Islet of Langerhans (tissue), 1 donor: ENCODE measurements at regions not wholly inside any gene's neighbourhood (a gene's known extent, or its start where the extent isn't known, plus 50 kb on each side); places are given as distances from the start of the nearest gene placed in this dataset.

Experiments used
- FAIRE-seq: peaks from one replicate; lab custom pipeline; 2011; peaks lifted over from hg19 to GRCh38; lab: Jason Lieb, UNC

DNA sequence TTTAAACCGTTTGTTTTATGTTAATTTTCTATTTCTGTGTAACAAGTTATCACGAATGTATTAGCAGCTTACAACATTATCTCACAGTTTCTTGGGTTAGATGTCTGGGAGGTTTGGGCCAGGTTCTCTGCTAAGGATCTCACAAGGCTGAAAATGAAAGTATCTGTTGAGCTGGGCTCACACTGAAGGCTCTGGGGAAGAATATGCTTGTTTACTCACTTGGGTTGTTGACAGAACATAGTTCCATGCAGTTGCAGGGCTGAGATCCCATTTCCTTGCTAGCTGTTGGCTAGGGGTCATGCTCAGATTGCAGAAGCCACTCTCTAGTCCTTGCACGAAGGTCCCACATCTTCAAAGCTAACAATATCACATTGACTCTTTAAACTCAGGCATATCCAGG lies 266.6 kb upstream of the GNAI1 start:
- FAIRE-seq: no peak

DNA sequence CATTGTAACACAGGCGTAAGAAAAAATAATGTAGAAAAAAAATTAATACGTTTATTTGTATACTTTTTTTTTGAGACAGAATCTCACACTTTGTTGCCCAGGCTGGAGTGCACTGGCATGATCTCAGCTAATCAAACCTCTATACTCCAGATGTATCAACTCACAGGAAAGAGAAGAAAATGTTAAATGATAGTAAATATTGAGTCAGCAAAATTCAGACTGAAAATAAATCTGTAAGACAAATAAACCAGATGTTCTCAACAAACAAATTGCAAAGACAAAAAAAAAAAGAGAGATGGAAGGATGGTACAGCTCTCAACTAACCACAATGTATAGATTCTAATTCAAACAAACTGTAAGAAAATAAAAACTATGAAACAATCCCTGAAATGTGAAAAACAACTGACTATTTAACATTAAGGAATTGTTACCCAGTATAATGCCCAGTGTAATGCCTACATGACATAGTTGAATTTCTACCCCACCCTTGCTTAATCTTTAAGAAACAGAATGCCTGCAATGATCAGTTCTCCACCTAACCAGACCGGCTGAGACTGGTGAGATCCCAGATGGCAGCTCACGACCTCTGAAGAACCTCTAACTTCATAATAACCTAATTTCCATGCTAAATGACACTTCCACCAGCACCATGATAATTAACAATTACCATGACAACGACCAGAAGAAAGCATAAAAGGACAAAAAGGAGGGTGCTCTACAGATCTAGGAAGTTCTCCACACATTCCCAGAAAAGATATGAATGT lies 272.0 kb upstream of the GNAI1 start:
- peak; percentile 36 for FAIRE-seq

DNA sequence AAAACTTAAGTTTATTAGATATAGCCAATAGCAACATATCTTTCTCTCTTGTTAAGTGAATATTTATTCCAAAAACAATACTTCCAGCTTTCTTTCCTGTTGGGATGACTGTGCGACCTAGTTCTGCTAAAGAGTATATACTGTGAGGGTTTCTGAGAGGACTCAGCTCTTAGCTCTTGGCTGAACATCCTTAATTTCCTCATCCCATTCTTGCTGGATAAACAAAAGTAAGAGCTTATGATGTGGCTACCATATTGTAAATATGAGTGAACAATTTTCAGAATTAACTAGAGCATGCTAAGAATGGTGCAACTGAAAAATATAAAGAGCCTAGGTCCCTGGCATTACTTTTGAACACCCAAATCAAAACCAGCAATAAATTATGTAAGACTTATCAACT lies 279.5 kb upstream of the GNAI1 start:
- FAIRE-seq: no peak

DNA sequence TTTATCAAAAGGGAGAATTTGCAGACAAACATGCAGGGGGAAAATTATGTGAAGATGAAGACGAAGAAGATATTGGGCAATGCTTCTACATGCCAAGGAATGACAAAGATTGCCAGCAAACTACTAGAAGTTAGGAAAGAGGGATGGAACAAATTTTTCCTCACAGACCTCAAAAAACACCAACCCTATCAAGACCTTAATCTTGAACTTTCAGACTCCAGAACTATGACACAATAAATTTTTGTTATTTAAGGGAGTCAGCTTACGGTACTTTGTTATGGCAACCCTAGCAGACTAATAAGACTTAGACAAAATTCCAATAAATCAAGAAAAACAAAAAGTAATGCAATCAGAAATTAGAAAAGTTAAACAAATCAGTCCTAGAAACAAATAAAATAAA lies 280.0 kb upstream of the GNAI1 start:
- FAIRE-seq: no peak

DNA sequence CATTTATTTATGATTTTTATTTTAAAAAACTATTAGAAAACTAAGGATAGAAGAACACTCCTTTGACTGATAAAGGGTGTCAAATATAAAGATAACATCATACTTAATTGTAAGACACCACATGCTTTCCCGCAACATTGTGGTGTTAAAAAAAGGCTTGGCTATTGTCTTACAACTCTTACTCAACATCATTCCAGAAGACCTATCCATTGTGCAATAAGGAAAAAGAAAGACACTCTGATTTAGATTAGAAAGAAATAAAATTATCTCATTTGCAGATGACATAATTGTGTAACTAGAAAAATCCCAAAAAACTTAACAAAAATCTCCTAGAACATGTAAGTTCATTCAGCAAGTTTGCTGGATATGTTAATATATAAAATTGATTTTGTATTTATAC lies 296.7 kb upstream of the GNAI1 start:
- FAIRE-seq: no peak

DNA sequence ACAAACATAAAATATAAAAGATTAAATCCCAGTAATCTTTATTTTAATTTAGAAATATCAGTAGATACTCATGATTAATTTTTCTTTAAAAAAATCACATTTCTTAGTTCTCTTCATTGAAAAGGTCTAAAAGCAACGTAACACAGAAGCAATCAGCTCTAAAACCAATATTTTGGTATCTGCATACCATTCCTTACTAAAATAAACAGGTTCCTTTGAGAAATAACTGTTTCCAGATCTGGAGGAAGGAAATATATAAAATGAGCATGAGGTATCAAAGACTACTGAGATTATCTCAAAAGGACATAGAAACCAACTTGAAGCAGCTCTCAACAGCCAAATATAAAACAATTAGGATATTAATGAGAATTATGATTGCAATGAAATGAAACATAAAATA lies 301.0 kb upstream of the GNAI1 start:
- FAIRE-seq: no peak

DNA sequence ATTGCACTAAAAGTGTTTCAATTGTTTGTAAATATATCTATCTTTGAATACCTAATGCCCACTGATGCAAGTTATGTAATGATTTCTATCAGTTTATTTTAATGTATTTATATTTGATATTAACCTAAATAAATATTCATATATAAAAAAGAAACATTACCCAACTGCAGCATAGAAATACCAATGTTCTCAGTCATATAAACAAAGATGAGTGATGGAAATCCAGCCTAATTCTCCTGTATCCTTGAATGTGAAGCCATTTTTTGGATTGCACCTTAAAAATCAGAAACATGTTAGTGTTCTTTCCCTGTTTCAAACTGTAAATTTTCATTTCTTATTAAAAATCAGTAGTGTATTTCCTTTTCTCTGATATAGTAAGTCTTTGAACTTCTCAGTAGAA lies 305.8 kb upstream of the GNAI1 start:
- FAIRE-seq: no peak

DNA sequence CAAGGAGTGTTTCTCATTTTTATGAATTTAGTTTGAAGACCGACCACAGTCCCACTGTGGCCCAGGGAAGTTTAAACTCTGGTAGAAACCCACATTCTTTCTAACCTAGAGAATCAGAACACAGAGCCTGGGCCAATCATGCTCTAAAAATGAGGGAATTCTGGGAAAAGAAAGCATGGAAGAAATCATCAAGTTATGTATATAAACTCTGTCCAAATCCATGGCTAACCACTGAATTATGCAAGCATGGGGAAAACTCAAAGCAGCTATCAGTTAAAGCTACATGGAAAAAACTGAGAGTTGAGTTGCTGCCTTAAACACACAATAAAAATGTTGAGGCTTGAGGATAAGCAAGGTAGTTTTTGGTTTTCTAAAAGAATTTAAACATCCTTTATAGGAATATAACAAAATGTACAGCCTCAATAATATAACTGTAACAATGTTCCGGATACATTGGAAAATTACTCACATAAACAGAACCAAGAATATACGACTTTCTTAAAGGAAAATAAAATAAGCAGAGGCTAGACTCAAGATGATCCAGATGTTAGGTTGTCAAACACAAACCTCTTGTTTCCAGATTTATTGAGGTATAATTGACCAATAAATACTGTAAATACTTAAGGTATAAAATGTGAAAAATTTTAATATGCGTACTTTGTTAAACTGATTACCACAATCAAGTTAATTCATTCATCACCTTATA lies 311.2 kb upstream of the GNAI1 start:
- FAIRE-seq: no peak

DNA sequence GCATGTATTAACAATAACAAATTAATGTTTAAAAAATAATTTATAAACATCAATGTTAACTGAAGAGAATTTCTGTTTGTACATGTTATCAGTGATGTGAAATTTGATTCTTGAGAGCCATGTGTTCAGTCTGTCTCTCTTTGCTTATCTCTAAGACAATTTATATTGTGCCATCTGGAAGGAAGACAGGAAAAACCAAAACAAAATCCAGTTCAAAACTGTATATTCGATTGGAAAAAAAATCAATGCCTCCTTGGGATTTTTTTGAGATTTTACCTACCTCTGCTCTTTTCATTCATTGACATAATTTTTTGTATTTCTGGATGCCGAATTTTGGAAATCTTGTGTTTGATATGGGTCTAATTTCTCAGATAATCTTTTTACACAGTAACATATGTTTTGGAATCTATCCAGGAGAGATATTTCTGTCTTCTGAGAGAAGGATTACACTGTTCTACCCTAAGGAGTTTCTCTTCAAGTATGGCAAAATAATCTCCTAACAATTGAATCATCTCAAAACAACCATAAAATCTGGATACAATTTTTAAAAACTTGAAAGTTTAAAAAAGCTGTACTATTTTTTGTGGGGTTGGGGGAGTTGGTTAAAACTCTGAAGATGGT lies 311.9 kb upstream of the GNAI1 start:
- no peak for FAIRE-seq

DNA sequence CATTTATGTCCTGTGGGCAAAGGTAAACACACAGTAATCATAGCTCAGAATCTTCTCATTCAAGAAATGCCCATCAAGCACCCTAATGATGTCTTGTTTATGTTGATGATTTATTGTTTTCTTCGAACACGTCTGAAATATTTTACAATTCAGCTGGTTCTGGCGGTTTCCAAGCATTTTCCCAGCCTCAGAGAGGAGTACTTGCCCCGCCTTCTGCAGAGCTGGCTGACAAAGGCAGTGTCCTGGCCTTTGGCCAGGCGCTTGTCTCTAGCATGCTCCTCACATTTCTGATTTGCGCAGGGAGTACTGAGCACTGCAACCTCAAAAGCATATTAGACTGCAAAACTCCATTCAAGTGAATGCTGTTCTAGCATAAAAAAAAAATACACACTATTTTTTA lies 314.2 kb upstream of the GNAI1 start:
- no peak for FAIRE-seq

DNA sequence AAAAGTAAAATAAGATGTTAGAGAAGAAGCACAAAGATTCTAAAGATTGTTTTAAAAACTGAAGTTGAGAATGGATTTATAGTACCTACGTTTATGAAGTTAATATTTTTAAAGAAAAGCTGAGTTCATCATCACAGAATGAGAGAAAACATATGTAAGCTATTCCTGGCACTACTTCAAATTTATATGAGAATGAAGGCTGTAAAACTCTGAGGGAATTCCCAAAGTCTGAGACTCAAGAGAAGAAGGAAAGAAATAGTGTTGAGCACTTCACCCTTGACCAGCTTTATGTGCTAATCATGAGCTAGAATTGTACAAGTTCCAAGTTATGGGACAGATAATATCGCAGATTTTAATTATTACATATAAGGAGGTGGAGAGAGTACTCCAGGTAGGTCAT lies 323.7 kb upstream of the GNAI1 start:
- FAIRE-seq: no peak

DNA sequence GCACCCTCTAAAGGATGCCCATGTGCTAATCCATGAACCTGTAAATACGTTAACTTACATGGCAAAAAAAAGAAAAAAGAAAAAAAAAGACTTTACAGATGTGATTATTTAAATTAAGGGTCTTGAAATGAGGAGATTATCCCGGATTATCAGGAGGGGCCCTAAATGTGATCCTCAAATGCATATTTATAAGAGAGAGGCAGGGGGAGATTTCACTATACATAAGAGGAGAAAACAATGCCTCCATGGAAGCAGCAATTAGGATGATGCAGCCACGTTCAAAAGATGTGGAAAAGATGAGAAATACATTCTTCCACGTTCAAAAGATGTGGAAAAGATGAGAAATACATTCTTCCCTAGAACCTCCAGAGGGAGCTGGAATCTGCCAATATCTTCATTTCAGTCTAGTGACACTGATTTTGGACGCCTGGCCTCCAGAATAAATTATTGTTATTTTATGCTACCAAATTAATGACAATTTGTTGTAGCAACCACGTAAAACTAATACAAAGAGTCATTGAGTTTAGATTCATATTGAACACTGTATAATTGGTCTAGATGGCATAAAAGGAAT lies 328.4 kb upstream of the GNAI1 start:
- FAIRE-seq: peak; percentile 96

DNA sequence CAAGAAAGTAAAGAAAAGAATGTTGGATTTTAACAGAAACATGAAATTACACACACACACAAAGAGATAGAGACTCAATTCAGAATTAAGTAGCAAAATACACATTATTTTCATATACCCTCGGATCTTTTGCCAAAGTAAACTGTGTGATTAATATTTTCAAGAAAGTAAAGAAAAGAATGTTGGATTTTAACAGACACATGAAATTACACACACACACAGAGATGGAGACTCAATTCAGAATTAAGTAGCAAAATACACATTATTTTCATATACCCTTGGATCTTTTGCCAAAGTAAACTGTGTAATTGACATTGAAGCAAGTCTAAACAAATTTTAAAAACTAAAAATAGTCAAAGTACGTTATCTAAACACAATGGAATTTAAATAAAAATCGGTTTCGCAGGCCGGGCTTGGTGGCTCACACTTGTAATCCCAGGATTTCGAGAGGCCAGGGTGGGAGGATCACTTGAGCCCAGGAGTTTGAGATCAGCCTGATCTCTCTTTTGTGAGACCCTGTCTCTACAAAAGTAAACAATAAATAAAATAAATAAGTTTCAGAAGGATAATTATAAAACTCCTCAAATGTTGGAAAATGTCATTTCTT lies 337.3 kb upstream of the MAGI2 start:
- FAIRE-seq: peak; percentile 24

DNA sequence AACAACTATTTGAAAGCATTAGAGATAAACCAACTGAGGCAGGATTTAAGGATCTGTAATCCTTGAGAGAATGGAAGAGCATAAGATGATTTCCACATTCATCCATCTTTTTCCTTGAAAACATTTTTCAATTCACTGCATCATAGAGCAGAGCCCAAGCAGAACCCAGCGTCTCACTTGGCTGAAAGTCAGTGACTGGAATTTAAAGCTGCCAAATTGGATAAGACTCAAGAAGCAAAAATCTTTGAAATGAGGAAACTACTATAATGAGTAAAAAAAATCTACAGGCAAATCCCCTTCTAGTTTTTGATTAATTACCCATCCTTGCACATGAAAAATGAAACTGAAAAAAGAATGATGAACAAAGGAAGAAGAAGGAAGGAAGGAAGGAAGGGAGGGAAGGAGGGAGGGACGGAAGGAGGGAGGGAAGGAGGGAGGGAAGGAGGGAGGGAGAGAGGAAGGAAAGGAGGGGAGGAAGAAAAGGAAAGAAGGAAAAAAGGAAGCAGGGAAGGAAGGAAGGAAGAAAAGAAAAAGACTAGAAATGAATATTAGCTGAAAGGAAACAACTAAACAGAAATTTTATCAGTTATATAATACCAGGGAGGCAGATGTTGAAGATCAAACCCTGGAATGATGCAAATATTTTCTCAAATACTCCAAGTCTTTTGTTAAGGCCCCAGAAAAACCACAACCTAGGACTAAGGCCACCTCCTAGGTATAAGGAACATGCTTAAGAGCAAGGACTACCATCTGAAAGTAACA lies 336.3 kb upstream of the MAGI2 start:
- no peak for FAIRE-seq

DNA sequence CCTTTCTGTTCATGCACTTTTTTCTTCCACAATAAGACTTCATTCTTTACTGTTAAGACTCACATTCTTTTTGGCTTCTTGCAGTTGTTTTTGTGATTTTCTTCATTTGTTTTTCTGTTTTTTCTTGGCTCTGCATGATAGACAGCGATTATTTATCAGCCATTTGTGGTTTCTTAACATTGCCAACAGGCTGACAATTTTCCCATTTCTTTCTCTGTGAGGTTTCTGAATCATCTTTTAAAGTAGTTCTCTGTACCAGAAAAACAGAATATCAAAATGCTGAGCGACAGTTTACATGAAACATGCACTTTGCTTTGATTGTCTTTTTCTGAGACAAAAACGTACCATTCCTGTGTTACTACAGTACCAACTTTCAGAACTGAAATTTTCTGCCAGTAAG lies 334.2 kb upstream of the MAGI2 start:
- FAIRE-seq: peak; percentile 56

DNA sequence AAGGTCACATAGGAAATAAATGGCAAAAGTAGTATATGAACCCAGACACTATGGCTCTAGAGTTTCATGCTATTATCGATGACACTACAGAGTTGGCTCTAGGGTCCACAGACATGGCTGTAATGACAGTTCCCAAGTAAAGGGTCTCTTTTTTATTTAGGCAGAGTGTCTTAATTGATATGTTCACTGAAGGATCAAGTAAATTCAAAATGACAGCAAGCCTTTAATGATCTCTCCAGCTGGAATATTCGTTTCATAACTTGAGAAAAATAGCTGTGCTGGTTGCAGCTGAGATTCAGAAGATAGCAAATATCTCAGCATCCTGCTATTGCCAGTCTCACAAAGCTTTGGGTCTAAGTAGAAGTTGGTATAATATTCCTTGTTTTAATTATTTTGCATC lies 333.6 kb upstream of the MAGI2 start:
- no peak for FAIRE-seq

DNA sequence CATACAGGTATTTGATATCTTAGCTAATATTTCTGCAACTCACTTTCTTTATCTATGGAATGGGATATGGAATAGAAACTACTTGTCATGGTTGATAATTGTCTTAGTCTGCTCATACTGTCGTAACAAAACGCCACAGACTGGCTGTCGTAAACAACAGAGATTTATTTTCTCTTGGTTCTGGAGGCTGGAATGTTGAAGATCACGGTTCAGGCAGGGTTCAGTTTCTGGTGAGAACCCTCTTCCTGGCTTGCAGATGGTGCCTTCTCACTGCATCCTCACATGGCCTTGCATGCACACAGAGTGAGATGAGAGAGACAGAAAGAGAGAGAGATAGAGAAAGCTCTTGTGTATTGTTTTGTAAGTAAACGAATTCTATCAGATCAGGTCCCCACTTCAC lies 332.7 kb upstream of the MAGI2 start:
- FAIRE-seq: no peak

DNA sequence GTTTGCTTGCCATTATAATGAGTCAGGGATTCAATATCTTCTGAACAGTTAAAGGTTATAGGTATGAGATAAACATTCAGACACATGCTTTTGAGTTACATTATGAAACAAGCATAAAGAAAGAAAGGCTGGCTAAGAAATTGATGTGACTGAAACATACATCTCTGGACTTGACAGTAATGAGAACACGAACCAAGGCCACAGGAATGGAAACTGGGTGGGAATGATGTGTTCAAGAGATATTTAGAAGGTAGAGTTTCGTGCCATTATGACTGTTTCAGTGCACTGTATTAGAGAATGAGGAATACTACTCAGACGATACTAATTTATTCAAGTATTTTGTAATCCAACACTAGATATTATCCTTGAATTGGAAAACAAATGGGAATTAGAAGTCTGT lies 332.1 kb upstream of the MAGI2 start:
- FAIRE-seq: no peak

DNA sequence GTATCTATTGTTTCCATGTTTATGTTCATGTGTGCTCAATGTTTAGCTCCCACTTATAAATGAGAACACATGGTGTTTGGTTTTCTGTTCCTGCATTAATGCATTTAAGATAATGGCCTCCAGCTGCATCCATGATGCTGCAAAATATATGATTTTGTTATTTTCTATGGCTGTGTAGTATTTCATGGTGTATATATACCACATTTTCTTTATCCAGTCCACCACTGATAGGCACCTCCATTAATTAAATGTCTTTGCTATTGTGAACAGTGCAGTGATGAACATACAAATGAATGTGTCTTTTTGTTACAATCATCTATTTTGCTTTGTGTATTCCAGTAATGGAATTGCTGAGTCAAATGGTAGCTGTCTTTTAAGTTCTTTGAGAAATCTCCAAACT lies 329.4 kb upstream of the MAGI2 start:
- FAIRE-seq: no peak

DNA sequence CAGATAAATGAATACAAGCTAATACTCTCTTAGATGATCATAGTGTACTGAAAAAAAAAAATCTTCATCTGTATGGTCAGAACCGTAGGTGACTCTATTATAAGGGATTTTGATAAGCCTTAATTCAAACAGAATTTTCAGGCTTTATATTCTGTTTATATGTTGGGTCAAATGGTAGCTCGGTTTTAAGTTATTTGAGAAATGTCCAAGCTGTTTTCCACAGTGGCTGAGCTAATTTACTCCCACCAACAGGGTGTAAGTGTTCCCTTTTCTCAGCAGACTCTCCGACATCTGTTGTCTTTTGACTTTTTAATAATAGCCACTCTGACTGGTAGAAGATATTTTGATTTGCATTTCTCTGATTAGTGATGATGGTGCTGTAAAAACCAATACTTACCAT lies 328.8 kb upstream of the MAGI2 start:
- no peak for FAIRE-seq

DNA sequence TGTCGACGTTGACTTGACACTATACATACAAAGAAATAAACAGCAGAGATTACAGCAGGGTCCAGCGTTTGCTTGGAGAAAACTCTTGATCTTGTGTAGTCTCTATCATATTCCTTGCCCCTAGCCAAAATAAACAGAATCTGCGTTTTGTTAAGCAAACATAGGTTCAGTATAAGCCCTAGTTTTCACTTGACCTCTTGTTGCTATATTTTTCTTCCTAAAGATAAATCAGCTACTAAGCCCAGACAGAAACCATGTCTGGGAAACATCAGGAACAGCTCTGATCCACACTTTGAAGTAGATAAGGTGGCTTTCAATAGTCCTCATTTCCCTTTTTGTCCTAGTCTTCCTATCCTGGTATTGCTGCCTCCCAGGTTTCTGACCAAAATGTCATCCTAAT lies 328.2 kb upstream of the MAGI2 start:
- no peak for FAIRE-seq
